KG1 (cell line): ENCODE measurements at regions not wholly inside any gene's neighbourhood (a gene's known extent, or its start where the extent isn't known, plus 50 kb on each side); places are given as distances from the start of the nearest gene placed in this dataset.
"Not testable (repeated sequence)": the region's sequence is repeated elsewhere in the genome, so short reads cannot be mapped to it uniquely, and the experiment has no call there.

ENCODE experiments used
- DNase-seq: peaks from one replicate; lab custom pipeline; 2025; lab: John Stamatoyannopoulos, UW

- no peak for DNase-seq
Observed at GRCh38 chr6:169014211-169015197, 239.1 kb downstream of the THBS2 start.

GRCh38 chr6:169009628-169010027, 244.0 kb downstream of the THBS2 start:
- no peak for DNase-seq

- DNase-seq: no peak
Observed at GRCh38 chr6:169008641-169009257, 244.9 kb downstream of the THBS2 start.

GRCh38 chr6:169005166-169005565, 248.5 kb downstream of the THBS2 start:
- DNase-seq: no peak

GRCh38 chr6:169000022-169000421, 253.6 kb downstream of the THBS2 start:
- DNase-seq: no peak

GRCh38 chr6:168999392-168999791, 254.3 kb downstream of the THBS2 start:
- DNase-seq: no peak

- no peak for DNase-seq
Observed at GRCh38 chr6:168996356-168996625, 257.4 kb downstream of the THBS2 start.

- DNase-seq: no peak
Observed at GRCh38 chr6:168995526-168996355, 257.9 kb downstream of the THBS2 start.

- no peak for DNase-seq
Observed at GRCh38 chr6:168994956-168995355, 258.7 kb downstream of the THBS2 start.

- DNase-seq: no peak
Observed at GRCh38 chr6:168992446-168993144, 261.1 kb downstream of the THBS2 start.

- not testable (repeated sequence) for DNase-seq
Observed at GRCh38 chr6:168991695-168992094, 262.0 kb downstream of the THBS2 start.

GRCh38 chr6:168990019-168990751, 263.5 kb downstream of the THBS2 start:
- no peak for DNase-seq

- no peak for DNase-seq
Observed at GRCh38 chr6:168989421-168989820, 264.2 kb downstream of the THBS2 start.

- no peak for DNase-seq
Observed at GRCh38 chr6:168988801-168989200, 264.8 kb downstream of the THBS2 start.

GRCh38 chr6:168988280-168988679, 265.4 kb downstream of the THBS2 start:
- no peak for DNase-seq

GRCh38 chr6:168985705-168986104, 267.9 kb downstream of the THBS2 start:
- DNase-seq: no peak

- DNase-seq: no peak
Observed at GRCh38 chr6:168983925-168984324, 269.7 kb downstream of the THBS2 start.

- DNase-seq: no peak
Observed at GRCh38 chr6:168981187-168981586, 272.5 kb downstream of the THBS2 start.

- DNase-seq: no peak
Observed at GRCh38 chr6:168979254-168979653, 274.4 kb downstream of the THBS2 start.

- no peak for DNase-seq
Observed at GRCh38 chr6:168972128-168972527, 281.5 kb downstream of the THBS2 start.

GRCh38 chr6:168971549-168971948, 282.1 kb downstream of the THBS2 start:
- no peak for DNase-seq
